ENCODE measurements at regions not wholly inside any gene's neighbourhood (a gene's known extent, or its start where the extent isn't known, plus 50 kb on each side); places are given as distances from the start of the nearest gene placed in this dataset.

GRCh38 chr16:85288869-85289660 is 176.8 kb upstream of the CIBAR2 start:
- DNase-seq (ENCODE audit: extremely low read depth, insufficient read length) = no peak
- TF ChIP-seq CTCF (IDR thresholded peaks at IDR 0.05; ENCODE audit: insufficient read depth, low read length, poor library complexity, severe bottlenecking) = no peak
- Histone ChIP-seq H3K27me3 (replicated peaks; ENCODE audit: control insufficient read depth, insufficient read depth, low read length) (no peaks in the 10 kb centered on the region), H3K4me3 (replicated peaks; ENCODE audit: low read depth, low read length) (no peak overlapping the region), H3K36me3 (ENCODE audit: control insufficient read depth, insufficient read depth, low read length) (no peaks in the 10 kb centered on the region)

GRCh38 chr16:85289760-85290625 is 177.7 kb upstream of the CIBAR2 start:
- no peak for DNase-seq (ENCODE audit: extremely low read depth, insufficient read length)
- Histone ChIP-seq H3K27me3 (replicated peaks; ENCODE audit: control insufficient read depth, insufficient read depth, low read length) (no peaks in the 10 kb centered on the region), H3K36me3 (ENCODE audit: control insufficient read depth, insufficient read depth, low read length) (no peaks in the 10 kb centered on the region), H3K4me3 (replicated peaks; ENCODE audit: low read depth, low read length) (no peak overlapping the region)
- TF ChIP-seq CTCF (IDR thresholded peaks at IDR 0.05; ENCODE audit: insufficient read depth, low read length, poor library complexity, severe bottlenecking) = no peak

- DNase-seq (ENCODE audit: extremely low read depth, insufficient read length) = no peak
- TF ChIP-seq CTCF (IDR thresholded peaks at IDR 0.05; ENCODE audit: insufficient read depth, low read length, poor library complexity, severe bottlenecking) = no peak
- no peak overlapping the region for H3K4me3 ChIP-seq (replicated peaks; ENCODE audit: low read depth, low read length)
- no peaks in the 10 kb centered on the region for H3K27me3 ChIP-seq (replicated peaks; ENCODE audit: control insufficient read depth, insufficient read depth, low read length)
- H3K36me3 ChIP-seq (ENCODE audit: control insufficient read depth, insufficient read depth, low read length) = no peaks in the 10 kb centered on the region
Observed at GRCh38 chr16:85290626-85291301, 178.5 kb upstream of the CIBAR2 start.

- no peak for TF ChIP-seq CTCF (IDR thresholded peaks at IDR 0.05; ENCODE audit: insufficient read depth, low read length, poor library complexity, severe bottlenecking)
- no peak for DNase-seq (ENCODE audit: extremely low read depth, insufficient read length)
- Histone ChIP-seq H3K4me3 (replicated peaks; ENCODE audit: low read depth, low read length) (no peak overlapping the region), H3K27me3 (replicated peaks; ENCODE audit: control insufficient read depth, insufficient read depth, low read length) (no peaks in the 10 kb centered on the region), H3K36me3 (ENCODE audit: control insufficient read depth, insufficient read depth, low read length) (no peaks in the 10 kb centered on the region)
Observed at GRCh38 chr16:85291302-85292148, 179.3 kb upstream of the CIBAR2 start.

- no peak for DNase-seq (ENCODE audit: extremely low read depth, insufficient read length)
- Histone ChIP-seq H3K36me3 (ENCODE audit: control insufficient read depth, insufficient read depth, low read length) (no peaks in the 10 kb centered on the region), H3K4me3 (replicated peaks; ENCODE audit: low read depth, low read length) (no peak overlapping the region), H3K27me3 (replicated peaks; ENCODE audit: control insufficient read depth, insufficient read depth, low read length) (no peaks in the 10 kb centered on the region)
- no peak for TF ChIP-seq CTCF (IDR thresholded peaks at IDR 0.05; ENCODE audit: insufficient read depth, low read length, poor library complexity, severe bottlenecking)
Observed at GRCh38 chr16:85293458-85293857, 181.2 kb upstream of the CIBAR2 start.
